ENCODE measurements at regions not wholly inside any gene's neighbourhood (a gene's known extent, or its start where the extent isn't known, plus 50 kb on each side); places are given as distances from the start of the nearest gene placed in this dataset.

DNA sequence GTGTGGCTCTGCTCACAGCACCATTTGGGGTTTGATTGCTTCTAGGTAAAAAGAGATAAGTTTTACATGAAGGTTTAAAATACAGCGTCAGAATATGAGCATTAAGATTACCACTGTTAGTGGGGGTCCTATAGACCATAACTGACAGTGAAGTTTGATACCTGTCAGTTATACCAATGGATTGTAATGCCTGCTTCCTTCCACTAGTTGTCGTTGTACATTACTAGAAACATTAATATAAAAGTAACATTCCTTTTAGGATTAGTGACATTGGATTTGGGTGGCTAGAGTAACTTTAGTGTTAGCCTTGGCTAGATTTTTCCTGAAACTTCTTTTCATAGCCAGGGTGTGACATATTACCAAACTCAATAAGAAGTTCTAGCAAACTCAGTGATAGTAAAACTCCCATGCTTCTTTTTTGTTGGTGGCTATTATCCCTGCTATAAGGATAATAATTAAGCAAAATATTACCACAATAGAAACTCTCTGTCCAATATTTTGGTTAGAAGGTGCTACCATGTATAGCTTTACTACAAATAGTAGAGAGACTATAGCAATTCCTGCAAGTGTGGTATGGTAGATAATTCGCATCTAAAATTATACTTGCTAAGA lies 57.1 kb downstream of the FAM181B start:
- Mint-ChIP-seq H3K27me3 (ENCODE audit: low read depth) (no peaks in the 10 kb centered on the region), H3K9me3 (no peaks in the 10 kb centered on the region), H3K4me3 (no peak overlapping the region), H3K27ac (ENCODE audit: unreplicated experiment) (no peak overlapping the region), H3K36me3 (ENCODE audit: low read depth) (no peaks in the 10 kb centered on the region), H3K4me1 (no peaks in the 10 kb centered on the region)
- TF ChIP-seq, protein P1, sequence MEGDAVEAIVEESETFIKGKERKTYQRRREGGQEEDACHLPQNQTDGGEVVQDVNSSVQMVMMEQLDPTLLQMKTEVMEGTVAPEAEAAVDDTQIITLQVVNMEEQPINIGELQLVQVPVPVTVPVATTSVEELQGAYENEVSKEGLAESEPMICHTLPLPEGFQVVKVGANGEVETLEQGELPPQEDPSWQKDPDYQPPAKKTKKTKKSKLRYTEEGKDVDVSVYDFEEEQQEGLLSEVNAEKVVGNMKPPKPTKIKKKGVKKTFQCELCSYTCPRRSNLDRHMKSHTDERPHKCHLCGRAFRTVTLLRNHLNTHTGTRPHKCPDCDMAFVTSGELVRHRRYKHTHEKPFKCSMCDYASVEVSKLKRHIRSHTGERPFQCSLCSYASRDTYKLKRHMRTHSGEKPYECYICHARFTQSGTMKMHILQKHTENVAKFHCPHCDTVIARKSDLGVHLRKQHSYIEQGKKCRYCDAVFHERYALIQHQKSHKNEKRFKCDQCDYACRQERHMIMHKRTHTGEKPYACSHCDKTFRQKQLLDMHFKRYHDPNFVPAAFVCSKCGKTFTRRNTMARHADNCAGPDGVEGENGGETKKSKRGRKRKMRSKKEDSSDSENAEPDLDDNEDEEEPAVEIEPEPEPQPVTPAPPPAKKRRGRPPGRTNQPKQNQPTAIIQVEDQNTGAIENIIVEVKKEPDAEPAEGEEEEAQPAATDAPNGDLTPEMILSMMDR (conservative IDR thresholded peaks at IDR 0.05) = peak; percentile 45
- no peak for DNase-seq (ENCODE audit: low read depth, low spot score)

DNA sequence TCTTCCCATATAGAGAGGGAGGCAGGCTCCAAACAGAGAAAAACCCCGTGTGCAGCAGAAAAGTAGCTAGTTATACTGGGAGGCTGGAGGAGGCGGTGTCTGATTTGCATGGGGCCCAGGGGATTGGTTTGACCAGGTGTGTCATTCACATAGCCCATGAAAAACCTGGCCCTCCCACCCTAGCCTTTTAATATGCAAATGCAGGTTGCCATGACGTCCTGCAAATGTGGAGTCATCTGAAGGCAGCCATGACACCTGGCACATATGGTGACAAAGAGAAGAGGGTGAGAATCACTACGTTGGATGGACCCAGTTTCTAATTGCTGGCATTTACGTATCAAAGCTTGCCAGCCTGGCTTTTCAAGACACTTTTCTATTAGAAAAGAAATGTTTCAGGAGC lies 57.8 kb downstream of the FAM181B start:
- Mint-ChIP-seq H3K36me3 (ENCODE audit: low read depth) (no peaks in the 10 kb centered on the region), H3K27ac (ENCODE audit: unreplicated experiment) (no peak overlapping the region), H3K4me1 (no peaks in the 10 kb centered on the region), H3K4me3 (no peak overlapping the region), H3K27me3 (ENCODE audit: low read depth) (no peaks in the 10 kb centered on the region), H3K9me3 (no peaks in the 10 kb centered on the region)
- TF ChIP-seq, protein P1 (conservative IDR thresholded peaks at IDR 0.05) = no peak
- DNase-seq (ENCODE audit: low read depth, low spot score) = no peak

DNA sequence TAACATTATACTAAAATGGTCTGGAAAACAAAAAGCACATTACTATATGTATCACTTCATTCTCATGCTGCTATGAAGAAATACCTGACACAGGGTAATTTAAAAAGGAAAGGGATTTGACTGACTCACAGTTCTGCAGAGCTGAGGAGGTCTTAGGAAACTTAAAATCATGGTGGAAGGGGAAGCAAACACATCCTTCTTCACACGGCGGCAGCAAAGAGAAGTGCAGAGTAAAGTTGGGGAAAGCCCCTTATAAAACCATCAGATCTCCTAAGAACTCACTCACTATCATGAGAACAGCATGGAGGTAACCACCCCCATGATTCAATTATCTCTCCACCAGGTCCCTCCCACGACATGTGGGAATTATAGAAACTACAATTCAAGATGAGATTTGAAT lies 60.0 kb downstream of the FAM181B start:
- Mint-ChIP-seq H3K4me1 (no peaks in the 10 kb centered on the region), H3K27ac (ENCODE audit: unreplicated experiment) (no peak overlapping the region), H3K4me3 (no peak overlapping the region), H3K27me3 (ENCODE audit: low read depth) (no peaks in the 10 kb centered on the region), H3K36me3 (ENCODE audit: low read depth) (no peaks in the 10 kb centered on the region), H3K9me3 (peaks cover 3% of the 10 kb centered on the region)
- no peak for DNase-seq (ENCODE audit: low read depth, low spot score)
- TF ChIP-seq, protein P1 (conservative IDR thresholded peaks at IDR 0.05) = no peak

DNA sequence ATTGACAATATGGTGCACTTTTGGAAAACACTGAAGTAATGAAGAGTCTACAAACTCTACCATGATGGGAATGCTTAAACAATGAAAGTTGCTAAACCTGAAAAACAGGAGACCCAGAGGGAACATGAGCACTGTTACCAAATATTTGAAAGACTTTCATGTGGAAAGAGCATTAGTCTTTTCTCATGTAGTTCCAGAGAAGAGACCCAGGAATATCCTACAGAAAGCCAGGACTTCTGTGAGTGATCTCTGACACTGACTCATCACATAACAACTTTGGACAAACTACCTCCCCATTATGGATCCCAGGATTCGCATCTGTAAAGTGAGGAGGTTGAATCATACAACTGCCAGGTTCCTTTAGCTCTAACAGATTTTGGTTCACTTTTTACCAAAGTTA lies 62.2 kb downstream of the FAM181B start:
- TF ChIP-seq, protein P1 (conservative IDR thresholded peaks at IDR 0.05) = no peak
- H3K36me3 Mint-ChIP-seq (ENCODE audit: low read depth) = no peaks in the 10 kb centered on the region
- H3K27me3 Mint-ChIP-seq (ENCODE audit: low read depth) = no peaks in the 10 kb centered on the region
- no peak overlapping the region for H3K27ac Mint-ChIP-seq (ENCODE audit: unreplicated experiment)
- DNase-seq (ENCODE audit: low read depth, low spot score) = no peak
- peaks cover 7% of the 10 kb centered on the region for H3K9me3 Mint-ChIP-seq
- H3K4me3 Mint-ChIP-seq = no peak overlapping the region
- H3K4me1 Mint-ChIP-seq = no peaks in the 10 kb centered on the region

DNA sequence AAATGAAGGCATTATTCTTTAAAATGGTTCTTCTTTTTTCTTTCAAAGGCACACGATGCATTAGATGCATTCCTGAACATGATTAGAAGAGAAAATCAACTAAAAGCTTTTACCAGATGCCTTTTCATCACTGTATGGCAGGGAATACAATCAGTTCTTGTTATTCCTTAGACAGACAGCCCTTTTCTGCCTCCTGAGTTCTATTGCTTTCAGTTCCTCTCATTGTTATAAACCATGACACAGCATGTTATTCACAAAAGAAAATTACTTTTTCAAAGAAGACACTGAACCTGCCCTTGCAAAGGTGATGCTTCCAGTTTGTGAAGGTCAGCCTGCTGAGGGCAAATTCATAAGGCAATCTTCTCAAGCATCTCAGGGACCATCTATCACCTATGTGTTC lies 70.1 kb downstream of the FAM181B start:
- H3K4me3 Mint-ChIP-seq = no peak overlapping the region
- no peak for DNase-seq (ENCODE audit: low read depth, low spot score)
- H3K27me3 Mint-ChIP-seq (ENCODE audit: low read depth) = no peaks in the 10 kb centered on the region
- H3K4me1 Mint-ChIP-seq = peaks cover 11% of the 10 kb centered on the region
- no peaks in the 10 kb centered on the region for H3K36me3 Mint-ChIP-seq (ENCODE audit: low read depth)
- peak overlapping the region; percentile 3 for H3K27ac Mint-ChIP-seq (ENCODE audit: unreplicated experiment)
- H3K9me3 Mint-ChIP-seq = peaks cover 4% of the 10 kb centered on the region
- TF ChIP-seq, protein P1 (conservative IDR thresholded peaks at IDR 0.05) = no peak

Data from neural crest cell (in vitro differentiated cells).